ENCODE measurements at regions not wholly inside any gene's neighbourhood (a gene's known extent, or its start where the extent isn't known, plus 50 kb on each side); places are given as distances from the start of the nearest gene placed in this dataset.

GRCh38 chr5:68392617-68393016 lies 177.1 kb downstream of the PIK3R1 start:
- no peak for TF ChIP-seq CTCF (IDR thresholded peaks at IDR 0.05)
- Histone ChIP-seq H3K4me1 (no peaks in the 10 kb centered on the region), H3K36me3 (no peaks in the 10 kb centered on the region), H3K9me3 (peaks cover 0 to 3% (median 0%) of the 10 kb centered on the region in 3 donors), H3K27me3 (no peaks in the 10 kb centered on the region), H3K4me3 (no peak overlapping the region), H3K27ac (no peak overlapping the region)
- intact Hi-C loops (cut with DNase I; ENCODE audit: low total_unique reads): no loop called here
- no peak for DNase-seq

- Histone ChIP-seq H3K27me3 (no peaks in the 10 kb centered on the region), H3K36me3 (no peaks in the 10 kb centered on the region), H3K27ac (no peak overlapping the region), H3K9me3 (peaks cover 0 to 3% (median 0%) of the 10 kb centered on the region in 3 donors), H3K4me3 (no peak overlapping the region), H3K4me1 (no peaks in the 10 kb centered on the region)
- intact Hi-C loops (cut with DNase I; ENCODE audit: low total_unique reads): no loop called here
- DNase-seq: no peak
- no peak for TF ChIP-seq CTCF (IDR thresholded peaks at IDR 0.05)
Measured at GRCh38 chr5:68395302-68395701, 179.7 kb downstream of the PIK3R1 start.

- intact Hi-C loops (cut with DNase I; ENCODE audit: low total_unique reads): no loop called here
- Histone ChIP-seq H3K27ac (no peak overlapping the region), H3K4me1 (no peaks in the 10 kb centered on the region), H3K27me3 (no peaks in the 10 kb centered on the region), H3K36me3 (no peaks in the 10 kb centered on the region), H3K9me3 (peaks cover 0 to 3% (median 0%) of the 10 kb centered on the region in 3 donors), H3K4me3 (no peak overlapping the region)
- no peak for TF ChIP-seq CTCF (IDR thresholded peaks at IDR 0.05)
- no peak for DNase-seq
Measured at GRCh38 chr5:68395926-68396511, 180.5 kb downstream of the PIK3R1 start.

GRCh38 chr5:68396722-68397121 lies 181.2 kb downstream of the PIK3R1 start:
- H3K4me3 ChIP-seq: no peak overlapping the region
- TF ChIP-seq CTCF (IDR thresholded peaks at IDR 0.05): no peak
- no peak overlapping the region for H3K27ac ChIP-seq
- DNase-seq: no peak
- intact Hi-C loops (cut with DNase I; ENCODE audit: low total_unique reads): no loop called here
- H3K36me3 ChIP-seq: no peaks in the 10 kb centered on the region
- peaks cover 0 to 3% (median 0%) of the 10 kb centered on the region in 3 donors for H3K9me3 ChIP-seq
- no peaks in the 10 kb centered on the region for H3K4me1 ChIP-seq
- H3K27me3 ChIP-seq: no peaks in the 10 kb centered on the region

GRCh38 chr5:68398146-68398812 lies 182.7 kb downstream of the PIK3R1 start:
- no peak for TF ChIP-seq CTCF (IDR thresholded peaks at IDR 0.05)
- Histone ChIP-seq H3K4me3 (no peak overlapping the region), H3K27me3 (no peaks in the 10 kb centered on the region), H3K27ac (no peak overlapping the region), H3K36me3 (no peaks in the 10 kb centered on the region), H3K9me3 (peaks cover 0 to 3% (median 0%) of the 10 kb centered on the region in 3 donors), H3K4me1 (peaks cover 0 to 3% (median 0%) of the 10 kb centered on the region in 4 donors)
- DNase-seq: no peak
- intact Hi-C loops (cut with DNase I; ENCODE audit: low total_unique reads): no loop called here
